ENCODE measurements at regions not wholly inside any gene's neighbourhood (a gene's known extent, or its start where the extent isn't known, plus 50 kb on each side); places are given as distances from the start of the nearest gene placed in this dataset.
A peak's percentile ranks its signal among the peaks of the same experiment; 100 is the strongest.

DNA sequence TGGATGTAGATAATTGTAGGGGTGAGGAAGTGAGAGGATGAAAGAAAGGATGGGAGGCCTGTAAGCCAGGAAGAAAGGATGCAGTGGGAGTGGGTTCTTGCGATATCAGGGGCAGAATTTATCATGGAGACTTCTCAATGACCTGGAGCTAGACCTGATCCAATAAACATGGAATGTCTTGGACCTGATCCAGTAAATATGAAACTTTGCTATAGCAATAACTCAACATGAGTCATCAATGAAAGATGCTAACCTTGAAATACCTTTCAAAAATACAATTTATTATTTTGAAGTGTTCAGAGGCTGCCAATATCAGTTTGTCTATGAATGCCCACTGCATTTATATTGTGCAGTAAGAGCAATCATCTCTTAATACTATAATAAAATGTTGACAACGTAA, 279.5 kb downstream of the POU4F1 start:
- H3K4me1 ChIP-seq (ENCODE audit: control insufficient read depth, extremely low read depth, insufficient read depth, low read length), result peaks cover 12% of the 10 kb centered on the region
- DNase-seq (ENCODE audit: low read depth, low spot score) (peak; percentile 66), FAIRE-seq (no peak)
- no peak overlapping the region for H2AFZ ChIP-seq (ENCODE audit: low read depth, low read length)
- POLR2A ChIA-PET, result no interaction called here
- no peaks in the 10 kb centered on the region for H3K9me3 ChIP-seq (replicated peaks; ENCODE audit: control insufficient read depth, insufficient read depth, low read length)
- peak overlapping the region; percentile 17 for H3K4me2 ChIP-seq (ENCODE audit: insufficient read depth, low read length)
- CTCF ChIA-PET, result no interaction called here
- H4K20me1 ChIP-seq (replicated peaks; ENCODE audit: control insufficient read depth, extremely low read depth, insufficient read depth, low read length), result no peaks in the 10 kb centered on the region
- no peaks in the 10 kb centered on the region for H3K9me1 ChIP-seq (replicated peaks; ENCODE audit: control insufficient read depth, extremely low read depth, insufficient read depth, low read length)
- H3K9ac ChIP-seq (replicated peaks; ENCODE audit: extremely low read depth, insufficient read depth, low read length), result no peak overlapping the region
- TF ChIP-seq FOS (IDR thresholded peaks at IDR 0.05; ENCODE audit: borderline replicate concordance, insufficient read depth, low read length) (peak; percentile 64), POLR2A (IDR thresholded peaks at IDR 0.05; ENCODE audit: low read depth, low read length) (no peak), GATA2 (IDR thresholded peaks at IDR 0.05; ENCODE audit: insufficient read depth, insufficient read length, low read depth, low read length) (peak; percentile 8), JUN (IDR thresholded peaks at IDR 0.05; ENCODE audit: borderline replicate concordance, insufficient read depth, insufficient read length, low read depth) (peak; percentile 33), EZH2 (IDR thresholded peaks at IDR 0.05; ENCODE audit: borderline replicate concordance, low read depth, low read length, severe bottlenecking) (no peak)
- no peak overlapping the region for H3K27ac ChIP-seq (ENCODE audit: insufficient read depth, low read depth, low read length)
- no peaks in the 10 kb centered on the region for H3K79me2 ChIP-seq (ENCODE audit: control insufficient read depth, insufficient read depth, low read length)
- dilution Hi-C loops (cut with MboI; ENCODE audit: extremely low pct_ligation_motif_present, low sequenced_read_pairs), result no loop called here
- no peaks in the 10 kb centered on the region for H3K27me3 ChIP-seq (ENCODE audit: control insufficient read depth in 2 of 2, insufficient read depth in 2 of 2, low read length in 2 of 2)
- intact Hi-C loops (cut with micrococcal nuclease), result loop anchor here (5.0 kb wide), 1 partner anchor 273 kb away; no protein-coding TSS in a partner anchor
- no peak overlapping the region for H3K4me3 ChIP-seq (replicated peaks in 1 of 3; ENCODE audit: insufficient read depth in 1 of 3, low read depth in 1 of 3, low read length in 3 of 3)
- BruUV-seq (replicated peaks), result no TSS peak
- H3K36me3 ChIP-seq (ENCODE audit: control insufficient read depth in 2 of 2, extremely low read depth in 1 of 2, insufficient read depth in 2 of 2, low read length in 2 of 2), result no peaks in the 10 kb centered on the region

DNA sequence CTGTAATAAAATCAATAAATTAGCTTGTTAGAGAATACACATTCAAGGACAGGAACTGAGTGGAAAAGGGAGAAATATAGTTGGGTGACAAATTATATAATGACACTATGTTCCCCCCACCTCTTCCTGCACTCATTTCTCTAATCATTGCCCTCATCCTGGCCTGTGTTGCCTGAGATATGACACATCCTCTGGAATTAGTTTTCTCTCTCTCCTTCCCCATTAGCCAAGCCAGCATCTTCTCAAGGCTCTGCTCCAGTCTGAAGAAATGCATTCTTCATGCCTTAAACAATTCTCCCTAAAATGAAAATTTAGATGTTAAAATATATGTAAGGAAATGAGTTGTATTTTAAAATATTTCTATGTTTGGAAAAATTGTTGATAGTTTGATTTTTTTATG, 280.3 kb downstream of the POU4F1 start:
- no peak for DNase-seq (ENCODE audit: low read depth, low spot score)
- no TSS peak for BruUV-seq (replicated peaks)
- dilution Hi-C loops (cut with MboI; ENCODE audit: extremely low pct_ligation_motif_present, low sequenced_read_pairs), result no loop called here

More for the DNA sequence above, 280.3 kb downstream of the POU4F1 start:
- no peak overlapping the region for H3K4me2 ChIP-seq (ENCODE audit: insufficient read depth, low read length)
- H3K4me1 ChIP-seq (ENCODE audit: control insufficient read depth, extremely low read depth, insufficient read depth, low read length), result peaks cover 12% of the 10 kb centered on the region
- ChIA-PET POLR2A (no interaction called here), CTCF (no interaction called here)
- no peak overlapping the region for H3K4me3 ChIP-seq (replicated peaks in 1 of 3; ENCODE audit: insufficient read depth in 1 of 3, low read depth in 1 of 3, low read length in 3 of 3)
- intact Hi-C loops (cut with micrococcal nuclease), result loop anchor here (5.0 kb wide), 1 partner anchor 274 kb away; no protein-coding TSS in a partner anchor
- no peak overlapping the region for H2AFZ ChIP-seq (ENCODE audit: low read depth, low read length)
- no peaks in the 10 kb centered on the region for H3K9me3 ChIP-seq (replicated peaks; ENCODE audit: control insufficient read depth, insufficient read depth, low read length)
- H4K20me1 ChIP-seq (replicated peaks; ENCODE audit: control insufficient read depth, extremely low read depth, insufficient read depth, low read length), result no peaks in the 10 kb centered on the region
- no peaks in the 10 kb centered on the region for H3K9me1 ChIP-seq (replicated peaks; ENCODE audit: control insufficient read depth, extremely low read depth, insufficient read depth, low read length)
- H3K79me2 ChIP-seq (ENCODE audit: control insufficient read depth, insufficient read depth, low read length), result no peaks in the 10 kb centered on the region
- TF ChIP-seq, protein P1, sequence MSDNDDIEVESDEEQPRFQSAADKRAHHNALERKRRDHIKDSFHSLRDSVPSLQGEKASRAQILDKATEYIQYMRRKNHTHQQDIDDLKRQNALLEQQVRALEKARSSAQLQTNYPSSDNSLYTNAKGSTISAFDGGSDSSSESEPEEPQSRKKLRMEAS (IDR thresholded peaks at IDR 0.05; ENCODE audit: insufficient read depth, insufficient read length), result no peak
- TF ChIP-seq JUN (IDR thresholded peaks at IDR 0.05; ENCODE audit: borderline replicate concordance, insufficient read depth, insufficient read length, low read depth) (no peak), MYC (IDR thresholded peaks at IDR 0.05; ENCODE audit: low read depth, low read length) (no peak), FOS (IDR thresholded peaks at IDR 0.05; ENCODE audit: borderline replicate concordance, insufficient read depth, low read length) (peak; percentile 29), GATA2 (IDR thresholded peaks at IDR 0.05; ENCODE audit: insufficient read depth, insufficient read length, low read depth, low read length) (peak; percentile 36), POLR2A (IDR thresholded peaks at IDR 0.05; ENCODE audit: low read depth, low read length) (no peak), POLR2AphosphoS5 (IDR thresholded peaks at IDR 0.05; ENCODE audit: insufficient read depth, low read depth, low read length) (no peak)
- no peak overlapping the region for H3K27ac ChIP-seq (ENCODE audit: insufficient read depth, low read depth, low read length)
- H3K9ac ChIP-seq (replicated peaks; ENCODE audit: extremely low read depth, insufficient read depth, low read length), result no peak overlapping the region
- no peak for FAIRE-seq
- H3K27me3 ChIP-seq (ENCODE audit: control insufficient read depth in 2 of 2, insufficient read depth in 2 of 2, low read length in 2 of 2), result no peaks in the 10 kb centered on the region
- no peaks in the 10 kb centered on the region for H3K36me3 ChIP-seq (ENCODE audit: control insufficient read depth in 2 of 2, extremely low read depth in 1 of 2, insufficient read depth in 2 of 2, low read length in 2 of 2)
